ENCODE measurements at regions not wholly inside any gene's neighbourhood (a gene's known extent, or its start where the extent isn't known, plus 50 kb on each side); places are given as distances from the start of the nearest gene placed in this dataset.

- H3K27ac ChIP-seq = no peak overlapping the region
- no peak for TF ChIP-seq CTCF (conservative IDR thresholded peaks at IDR 0.05)
Observed at GRCh38 chr10:128247576-128247975, 121.4 kb upstream of the MKI67 start.

- peak overlapping the region; percentile 53; the same call in 1 of the 2 replicates for H3K27ac ChIP-seq
- TF ChIP-seq CTCF (conservative IDR thresholded peaks at IDR 0.05) = no peak
Observed at GRCh38 chr10:128254476-128254875, 128.3 kb upstream of the MKI67 start.

GRCh38 chr10:128257428-128257827 lies 131.2 kb upstream of the MKI67 start:
- TF ChIP-seq CTCF (conservative IDR thresholded peaks at IDR 0.05) = no peak
- no peak overlapping the region for H3K27ac ChIP-seq

- H3K27ac ChIP-seq = no peak overlapping the region
- TF ChIP-seq CTCF (conservative IDR thresholded peaks at IDR 0.05) = no peak
Observed at GRCh38 chr10:128258421-128258976, 132.3 kb upstream of the MKI67 start.

- H3K27ac ChIP-seq = no peak overlapping the region
- TF ChIP-seq CTCF (conservative IDR thresholded peaks at IDR 0.05) = peak; percentile 76
Observed at GRCh38 chr10:128263891-128264688, 137.9 kb upstream of the MKI67 start.

- TF ChIP-seq CTCF (conservative IDR thresholded peaks at IDR 0.05) = no peak
- no peak overlapping the region for H3K27ac ChIP-seq
Observed at GRCh38 chr10:128265596-128265995, 139.4 kb upstream of the MKI67 start.

GRCh38 chr10:128267581-128267980 lies 141.4 kb upstream of the MKI67 start:
- TF ChIP-seq CTCF (conservative IDR thresholded peaks at IDR 0.05) = no peak
- H3K27ac ChIP-seq = no peak overlapping the region
